ENCODE measurements at regions not wholly inside any gene's neighbourhood (a gene's known extent, or its start where the extent isn't known, plus 50 kb on each side); places are given as distances from the start of the nearest gene placed in this dataset.
"Not testable (repeated sequence)": the region's sequence is repeated elsewhere in the genome, so short reads cannot be mapped to it uniquely, and the experiment has no call there.

DNA sequence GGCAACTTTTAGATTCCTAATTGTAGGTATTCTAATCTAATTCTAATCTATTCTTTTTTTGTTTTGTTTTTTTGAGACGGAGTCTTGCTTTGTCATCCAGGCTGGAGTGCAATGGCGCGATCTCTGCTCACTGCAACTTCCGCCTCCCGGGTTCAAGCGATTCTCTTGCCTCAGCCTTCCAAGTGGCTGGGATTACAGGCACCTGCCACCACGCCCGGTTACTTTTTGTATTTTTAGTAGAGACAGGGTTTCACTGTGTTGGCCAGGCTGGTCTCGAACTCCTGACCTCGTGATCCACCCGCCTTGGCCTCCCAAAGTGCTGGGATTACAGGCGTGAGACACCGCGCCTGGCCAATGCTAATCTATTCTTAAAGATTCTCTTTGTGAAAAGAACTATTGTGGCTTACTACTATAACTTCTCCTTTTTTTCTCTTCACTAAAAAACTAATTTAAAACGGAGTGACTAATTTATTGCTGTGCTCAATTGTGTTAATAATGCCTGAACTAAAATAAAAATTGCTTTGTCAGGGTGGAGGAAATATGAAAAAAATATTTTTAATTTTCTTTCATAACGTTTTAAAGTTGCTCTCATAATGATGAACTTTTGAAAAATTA lies 85.6 kb downstream of the DUSP6 start:
- not testable (repeated sequence) for TF ChIP-seq EZH2 (IDR thresholded peaks at IDR 0.05; ENCODE audit: borderline replicate concordance, low read length)
- TF ChIP-seq, protein P1, sequence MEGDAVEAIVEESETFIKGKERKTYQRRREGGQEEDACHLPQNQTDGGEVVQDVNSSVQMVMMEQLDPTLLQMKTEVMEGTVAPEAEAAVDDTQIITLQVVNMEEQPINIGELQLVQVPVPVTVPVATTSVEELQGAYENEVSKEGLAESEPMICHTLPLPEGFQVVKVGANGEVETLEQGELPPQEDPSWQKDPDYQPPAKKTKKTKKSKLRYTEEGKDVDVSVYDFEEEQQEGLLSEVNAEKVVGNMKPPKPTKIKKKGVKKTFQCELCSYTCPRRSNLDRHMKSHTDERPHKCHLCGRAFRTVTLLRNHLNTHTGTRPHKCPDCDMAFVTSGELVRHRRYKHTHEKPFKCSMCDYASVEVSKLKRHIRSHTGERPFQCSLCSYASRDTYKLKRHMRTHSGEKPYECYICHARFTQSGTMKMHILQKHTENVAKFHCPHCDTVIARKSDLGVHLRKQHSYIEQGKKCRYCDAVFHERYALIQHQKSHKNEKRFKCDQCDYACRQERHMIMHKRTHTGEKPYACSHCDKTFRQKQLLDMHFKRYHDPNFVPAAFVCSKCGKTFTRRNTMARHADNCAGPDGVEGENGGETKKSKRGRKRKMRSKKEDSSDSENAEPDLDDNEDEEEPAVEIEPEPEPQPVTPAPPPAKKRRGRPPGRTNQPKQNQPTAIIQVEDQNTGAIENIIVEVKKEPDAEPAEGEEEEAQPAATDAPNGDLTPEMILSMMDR (conservative IDR thresholded peaks at IDR 0.05 in 1 of 2, IDR thresholded peaks at IDR 0.05 in 1 of 2; ENCODE audit: extremely low read depth in 1 of 2, insufficient read depth in 1 of 2, low read depth in 1 of 2, low read length in 2 of 2), result not testable (repeated sequence)

Data from mammary epithelial cell (primary cell).